ENCODE measurements at regions not wholly inside any gene's neighbourhood (a gene's known extent, or its start where the extent isn't known, plus 50 kb on each side); places are given as distances from the start of the nearest gene placed in this dataset.

- Histone ChIP-seq H3K4me3 (ENCODE audit: low read length) (no peak overlapping the region), H3K27ac (ENCODE audit: low read length) (no peak overlapping the region), H3K36me3 (ENCODE audit: control insufficient read depth, insufficient read depth, low read length) (no peaks in the 10 kb centered on the region), H3K9me3 (ENCODE audit: control insufficient read depth, insufficient read depth, low read length) (no peaks in the 10 kb centered on the region), H3K4me1 (ENCODE audit: control insufficient read depth, insufficient read depth, low read length) (peaks cover 16% of the 10 kb centered on the region), H3K27me3 (ENCODE audit: control insufficient read depth, insufficient read depth, low read length) (no peaks in the 10 kb centered on the region)
- DNase-seq (peak in 1 of 2 donors; percentile 33), ATAC-seq (peak in 2 of 3 donors; percentile 38 to 84)
- Mint-ChIP-seq H3K36me3 (no peaks in the 10 kb centered on the region), H3K4me1 (peaks cover 0 to 5% of the 10 kb centered on the region in 2 donors), H3K27me3 (ENCODE audit: low read depth in 2 of 2) (peaks cover 9 to 15% of the 10 kb centered on the region in 2 donors), H3K9me3 (no peaks in the 10 kb centered on the region), H3K27ac (no peak overlapping the region), H3K4me3 (no peak overlapping the region)
- no peak for TF ChIP-seq CTCF (IDR thresholded peaks at IDR 0.05)
- intact Hi-C loops (cut with micrococcal nuclease) = no loop called here
- WGBS (ENCODE audit: insufficient coverage) = 55% methylated on average over 21 of the region's 21 CpGs
Measured at GRCh38 chr12:124680863-124681778, 113.7 kb upstream of the NCOR2 start.

- no peaks in the 10 kb centered on the region for H3K36me3 Mint-ChIP-seq
- no peak for TF ChIP-seq CTCF (IDR thresholded peaks at IDR 0.05)
- peaks cover 0 to 10% of the 10 kb centered on the region in 2 donors for H3K27me3 Mint-ChIP-seq (ENCODE audit: low read depth in 2 of 2)
- no peak for ATAC-seq
- H3K27ac Mint-ChIP-seq = no peak overlapping the region
- peaks cover 20% of the 10 kb centered on the region for H3K4me1 ChIP-seq (ENCODE audit: control insufficient read depth, insufficient read depth, low read length)
- no peaks in the 10 kb centered on the region for H3K4me1 Mint-ChIP-seq
- no peak overlapping the region for H3K4me3 Mint-ChIP-seq
- H3K27me3 ChIP-seq (ENCODE audit: control insufficient read depth, insufficient read depth, low read length) = no peaks in the 10 kb centered on the region
- WGBS (ENCODE audit: insufficient coverage) = 91% methylated on average over 17 of the region's 17 CpGs
- H3K36me3 ChIP-seq (ENCODE audit: control insufficient read depth, insufficient read depth, low read length) = no peaks in the 10 kb centered on the region
- intact Hi-C loops (cut with micrococcal nuclease) = no loop called here
- H3K27ac ChIP-seq (ENCODE audit: low read length) = no peak overlapping the region
- DNase-seq = no peak
- no peaks in the 10 kb centered on the region for H3K9me3 ChIP-seq (ENCODE audit: control insufficient read depth, insufficient read depth, low read length)
- H3K4me3 ChIP-seq (ENCODE audit: low read length) = no peak overlapping the region
- no peaks in the 10 kb centered on the region for H3K9me3 Mint-ChIP-seq
Measured at GRCh38 chr12:124679533-124680371, 112.3 kb upstream of the NCOR2 start.

- H3K4me1 Mint-ChIP-seq = no peaks in the 10 kb centered on the region
- no peaks in the 10 kb centered on the region for H3K9me3 Mint-ChIP-seq
- Histone ChIP-seq H3K27me3 (ENCODE audit: control insufficient read depth, insufficient read depth, low read length) (no peaks in the 10 kb centered on the region), H3K36me3 (ENCODE audit: control insufficient read depth, insufficient read depth, low read length) (no peaks in the 10 kb centered on the region), H3K27ac (ENCODE audit: low read length) (no peak overlapping the region), H3K9me3 (ENCODE audit: control insufficient read depth, insufficient read depth, low read length) (no peaks in the 10 kb centered on the region), H3K4me3 (ENCODE audit: low read length) (no peak overlapping the region), H3K4me1 (ENCODE audit: control insufficient read depth, insufficient read depth, low read length) (peaks cover 20% of the 10 kb centered on the region)
- H3K27me3 Mint-ChIP-seq (ENCODE audit: low read depth in 2 of 2) = peaks cover 0 to 7% of the 10 kb centered on the region in 2 donors
- H3K27ac Mint-ChIP-seq = no peak overlapping the region
- no peak for DNase-seq
- TF ChIP-seq CTCF (IDR thresholded peaks at IDR 0.05) = no peak
- ATAC-seq = no peak
- H3K36me3 Mint-ChIP-seq = no peaks in the 10 kb centered on the region
- intact Hi-C loops (cut with micrococcal nuclease) = no loop called here
- H3K4me3 Mint-ChIP-seq = no peak overlapping the region
- WGBS (ENCODE audit: insufficient coverage) = 88% methylated on average over 4 of the region's 4 CpGs
Measured at GRCh38 chr12:124679047-124679446, 111.6 kb upstream of the NCOR2 start.
